ENCODE measurements at regions not wholly inside any gene's neighbourhood (a gene's known extent, or its start where the extent isn't known, plus 50 kb on each side); places are given as distances from the start of the nearest gene placed in this dataset.

DNA sequence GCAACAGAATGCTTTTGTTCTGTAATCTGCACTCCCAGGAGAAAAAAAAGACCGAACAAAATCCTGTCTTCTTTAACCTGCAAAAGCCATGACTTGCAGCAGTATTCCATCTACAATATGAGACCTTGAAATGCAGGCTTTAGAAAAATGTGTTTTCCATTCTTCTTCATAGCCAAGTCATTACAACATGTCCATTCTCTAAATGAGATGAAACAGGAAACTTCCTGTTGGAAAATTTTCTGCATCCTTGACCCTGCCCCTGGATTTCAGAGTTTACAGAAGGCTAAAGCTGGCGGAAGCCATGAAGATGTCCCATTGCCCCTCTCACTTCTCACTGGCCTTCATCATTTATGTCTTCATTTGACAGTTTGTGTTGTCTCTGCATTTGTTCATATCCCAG, 546.4 kb downstream of the TNS3 start:
- TF ChIP-seq SIN3A (IDR thresholded peaks at IDR 0.05; ENCODE audit: borderline replicate concordance, insufficient read depth, low read length) (no peak), POLR2AphosphoS5 (IDR thresholded peaks at IDR 0.05; ENCODE audit: low read depth, low read length) (no peak), TAF1 (IDR thresholded peaks at IDR 0.05; ENCODE audit: borderline replicate concordance, insufficient read depth, low read length) (no peak)
- TF ChIP-seq, protein P1, sequence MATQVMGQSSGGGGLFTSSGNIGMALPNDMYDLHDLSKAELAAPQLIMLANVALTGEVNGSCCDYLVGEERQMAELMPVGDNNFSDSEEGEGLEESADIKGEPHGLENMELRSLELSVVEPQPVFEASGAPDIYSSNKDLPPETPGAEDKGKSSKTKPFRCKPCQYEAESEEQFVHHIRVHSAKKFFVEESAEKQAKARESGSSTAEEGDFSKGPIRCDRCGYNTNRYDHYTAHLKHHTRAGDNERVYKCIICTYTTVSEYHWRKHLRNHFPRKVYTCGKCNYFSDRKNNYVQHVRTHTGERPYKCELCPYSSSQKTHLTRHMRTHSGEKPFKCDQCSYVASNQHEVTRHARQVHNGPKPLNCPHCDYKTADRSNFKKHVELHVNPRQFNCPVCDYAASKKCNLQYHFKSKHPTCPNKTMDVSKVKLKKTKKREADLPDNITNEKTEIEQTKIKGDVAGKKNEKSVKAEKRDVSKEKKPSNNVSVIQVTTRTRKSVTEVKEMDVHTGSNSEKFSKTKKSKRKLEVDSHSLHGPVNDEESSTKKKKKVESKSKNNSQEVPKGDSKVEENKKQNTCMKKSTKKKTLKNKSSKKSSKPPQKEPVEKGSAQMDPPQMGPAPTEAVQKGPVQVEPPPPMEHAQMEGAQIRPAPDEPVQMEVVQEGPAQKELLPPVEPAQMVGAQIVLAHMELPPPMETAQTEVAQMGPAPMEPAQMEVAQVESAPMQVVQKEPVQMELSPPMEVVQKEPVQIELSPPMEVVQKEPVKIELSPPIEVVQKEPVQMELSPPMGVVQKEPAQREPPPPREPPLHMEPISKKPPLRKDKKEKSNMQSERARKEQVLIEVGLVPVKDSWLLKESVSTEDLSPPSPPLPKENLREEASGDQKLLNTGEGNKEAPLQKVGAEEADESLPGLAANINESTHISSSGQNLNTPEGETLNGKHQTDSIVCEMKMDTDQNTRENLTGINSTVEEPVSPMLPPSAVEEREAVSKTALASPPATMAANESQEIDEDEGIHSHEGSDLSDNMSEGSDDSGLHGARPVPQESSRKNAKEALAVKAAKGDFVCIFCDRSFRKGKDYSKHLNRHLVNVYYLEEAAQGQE (IDR thresholded peaks at IDR 0.05; ENCODE audit: insufficient read depth in 1 of 2, low read depth in 2 of 2, low read length in 2 of 2), result no peak

DNA sequence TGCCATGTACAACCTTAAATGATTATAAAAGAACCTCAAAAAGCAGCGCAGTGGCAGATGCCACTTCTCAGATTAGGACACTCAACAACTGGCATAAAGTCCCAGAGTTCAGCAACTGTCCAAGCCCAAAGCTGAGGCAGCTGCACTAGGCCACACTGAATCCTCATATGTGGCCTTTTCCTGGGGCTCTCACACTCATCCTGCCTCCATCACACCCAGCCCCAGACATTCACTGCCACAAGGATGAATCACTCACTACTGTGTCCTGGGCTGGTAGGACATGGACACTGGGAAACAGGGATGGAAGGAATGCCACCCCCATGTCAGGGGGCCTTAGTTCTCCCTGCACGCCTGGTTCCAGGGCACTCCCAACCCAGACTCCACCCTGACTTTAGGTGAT, 547.7 kb downstream of the TNS3 start:
- TF ChIP-seq, protein P1 (IDR thresholded peaks at IDR 0.05; ENCODE audit: insufficient read depth in 1 of 2, low read depth in 2 of 2, low read length in 2 of 2), result no peak
- TF ChIP-seq TAF1 (IDR thresholded peaks at IDR 0.05; ENCODE audit: borderline replicate concordance, insufficient read depth, low read length) (no peak), SIN3A (IDR thresholded peaks at IDR 0.05; ENCODE audit: borderline replicate concordance, insufficient read depth, low read length) (no peak), POLR2AphosphoS5 (IDR thresholded peaks at IDR 0.05; ENCODE audit: low read depth, low read length) (no peak), FOXP2 (optimal IDR thresholded peaks at IDR 0.05; ENCODE audit: borderline replicate concordance, extremely low read depth, extremely low read length, insufficient read depth) (no peak)

DNA sequence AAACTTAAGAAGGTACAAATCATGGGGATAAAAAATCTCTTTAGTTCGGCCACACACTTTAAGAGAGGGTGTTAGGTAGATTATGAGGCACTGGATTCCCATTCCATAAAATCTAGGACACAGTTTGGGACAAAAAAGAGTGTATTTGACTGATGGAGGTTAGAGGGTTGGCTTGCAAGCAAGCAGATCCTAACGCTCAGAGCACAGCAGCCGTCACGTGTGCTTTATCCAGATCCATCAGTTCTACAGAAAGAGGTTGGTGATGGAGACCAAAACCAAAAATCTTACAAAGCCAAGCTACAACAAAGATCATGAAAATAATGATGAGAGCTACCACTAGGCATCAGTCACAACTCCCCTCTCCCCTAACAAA, 549.4 kb downstream of the TNS3 start:
- no peak for TF ChIP-seq POLR2AphosphoS5 (IDR thresholded peaks at IDR 0.05; ENCODE audit: low read depth, low read length)
- no peak for TF ChIP-seq FOXP2 (optimal IDR thresholded peaks at IDR 0.05; ENCODE audit: borderline replicate concordance, extremely low read depth, extremely low read length, insufficient read depth)
- TF ChIP-seq, protein P1 (IDR thresholded peaks at IDR 0.05; ENCODE audit: insufficient read depth in 1 of 2, low read depth in 2 of 2, low read length in 2 of 2), result no peak
- no peak for TF ChIP-seq SIN3A (IDR thresholded peaks at IDR 0.05; ENCODE audit: borderline replicate concordance, insufficient read depth, low read length)
- no peak for TF ChIP-seq TAF1 (IDR thresholded peaks at IDR 0.05; ENCODE audit: borderline replicate concordance, insufficient read depth, low read length)

DNA sequence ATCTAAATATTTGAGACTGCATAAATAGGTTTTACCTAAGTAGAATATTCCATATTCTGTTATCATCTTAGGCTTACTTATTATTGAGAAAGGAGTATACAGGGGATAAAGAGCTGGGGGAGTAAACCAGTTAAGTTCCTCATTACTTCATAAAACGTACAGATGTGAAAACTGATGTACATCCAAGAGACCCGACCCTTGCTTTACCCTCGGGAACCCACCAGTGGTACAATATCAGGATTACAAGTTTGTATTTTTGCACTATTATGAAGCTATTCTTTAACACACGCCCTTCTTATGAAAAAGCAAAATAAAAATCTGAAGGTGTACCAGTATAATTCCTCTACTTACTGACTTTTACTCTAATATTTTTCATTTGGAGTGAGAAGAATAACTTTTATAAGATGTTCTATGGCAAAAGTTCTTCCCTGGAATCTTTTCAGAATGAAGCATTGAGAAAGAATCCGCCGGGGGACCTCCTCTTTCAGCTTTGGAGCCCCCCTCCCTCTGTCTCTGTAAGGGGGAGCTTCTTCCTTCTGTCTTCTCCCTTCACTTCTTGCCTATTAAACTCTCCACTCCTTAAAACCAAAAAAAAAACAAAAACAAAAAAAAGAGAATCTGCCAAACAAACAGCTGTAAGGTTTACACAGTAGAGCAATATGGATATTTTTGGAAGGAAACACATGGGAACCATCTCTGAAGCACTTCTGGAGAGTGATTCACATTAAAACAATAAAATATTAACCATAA, 550.0 kb downstream of the TNS3 start:
- TF ChIP-seq POLR2AphosphoS5 (IDR thresholded peaks at IDR 0.05; ENCODE audit: low read depth, low read length), result no peak
- TF ChIP-seq, protein P1 (IDR thresholded peaks at IDR 0.05; ENCODE audit: insufficient read depth in 1 of 2, low read depth in 2 of 2, low read length in 2 of 2), result no peak
- TF ChIP-seq SIN3A (IDR thresholded peaks at IDR 0.05; ENCODE audit: borderline replicate concordance, insufficient read depth, low read length), result no peak
- TF ChIP-seq TAF1 (IDR thresholded peaks at IDR 0.05; ENCODE audit: borderline replicate concordance, insufficient read depth, low read length), result no peak
- TF ChIP-seq FOXP2 (optimal IDR thresholded peaks at IDR 0.05; ENCODE audit: borderline replicate concordance, extremely low read depth, extremely low read length, insufficient read depth), result no peak
